Neural cell (in vitro differentiated cells): ENCODE measurements at regions not wholly inside any gene's neighbourhood (a gene's known extent, or its start where the extent isn't known, plus 50 kb on each side); places are given as distances from the start of the nearest gene placed in this dataset.

Source experiments
- CTCF ChIP-seq: fragments of 450-650 bp; IDR thresholded peaks from 2 replicates; pipeline ENCODE4 v1.5.1; 2014; ENCODE audit warnings: antibody characterized with exemption, mild to moderate bottlenecking, moderate library complexity; ENCODE audit not compliant: poor library complexity, severe bottlenecking
- EP300 ChIP-seq: fragments of 450-650 bp; conservative IDR thresholded peaks from 2 replicates; pipeline ENCODE4 v1.6.1; 2014; ENCODE audit warnings: antibody characterized with exemption, mild to moderate bottlenecking, moderate library complexity; ENCODE audit not compliant: poor library complexity, severe bottlenecking
- EZH2 ChIP-seq: fragments of 200-600, 300-800 bp; shearing (Covaris generic), sonication (generic); IDR thresholded peaks from 2 replicates; pipeline ENCODE4 v1.6.1; 2014; ENCODE audit warnings: antibody characterized with exemption, low read length, borderline replicate concordance, mild to moderate bottlenecking; ENCODE audit not compliant: insufficient read depth, poor library complexity, severe bottlenecking
- MXI1 ChIP-seq: fragments of 450-650 bp; conservative IDR thresholded peaks from 2 replicates; pipeline ENCODE4 v1.6.1; 2014; ENCODE audit warnings: antibody characterized with exemption, mild to moderate bottlenecking; ENCODE audit not compliant: poor library complexity, severe bottlenecking
- POLR2AphosphoS5 ChIP-seq: IDR thresholded peaks from 2 replicates; pipeline ENCODE4 v1.6.1; 2012
- RAD21 ChIP-seq: fragments of 450-650 bp; conservative IDR thresholded peaks from 2 replicates; pipeline ENCODE4 v1.6.1; 2014; ENCODE audit warnings: antibody characterized with exemption, mild to moderate bottlenecking, moderate library complexity
- SMC3 ChIP-seq: fragments of 450-650 bp; conservative IDR thresholded peaks from 2 replicates; pipeline ENCODE4 v1.6.1; 2014; ENCODE audit warnings: antibody characterized with exemption, mild to moderate bottlenecking, moderate library complexity; ENCODE audit not compliant: poor library complexity
- TAF1 ChIP-seq: IDR thresholded peaks from 2 replicates; pipeline ENCODE4 v1.6.1; 2012; ENCODE audit warnings: low read depth
- TF ChIP-seq, protein P1 (sequence below): IDR thresholded peaks from 2 replicates; pipeline ENCODE4 v1.6.1; 2012; ENCODE audit warnings: borderline replicate concordance

GRCh38 chr17:5785338-5785737 lies 201.0 kb upstream of the NLRP1 start:
- TF ChIP-seq POLR2AphosphoS5 (no peak), CTCF (no peak), EP300 (no peak), EZH2 (no peak), TAF1 (no peak), SMC3 (no peak), RAD21 (no peak), MXI1 (no peak)
- TF ChIP-seq, protein P1, sequence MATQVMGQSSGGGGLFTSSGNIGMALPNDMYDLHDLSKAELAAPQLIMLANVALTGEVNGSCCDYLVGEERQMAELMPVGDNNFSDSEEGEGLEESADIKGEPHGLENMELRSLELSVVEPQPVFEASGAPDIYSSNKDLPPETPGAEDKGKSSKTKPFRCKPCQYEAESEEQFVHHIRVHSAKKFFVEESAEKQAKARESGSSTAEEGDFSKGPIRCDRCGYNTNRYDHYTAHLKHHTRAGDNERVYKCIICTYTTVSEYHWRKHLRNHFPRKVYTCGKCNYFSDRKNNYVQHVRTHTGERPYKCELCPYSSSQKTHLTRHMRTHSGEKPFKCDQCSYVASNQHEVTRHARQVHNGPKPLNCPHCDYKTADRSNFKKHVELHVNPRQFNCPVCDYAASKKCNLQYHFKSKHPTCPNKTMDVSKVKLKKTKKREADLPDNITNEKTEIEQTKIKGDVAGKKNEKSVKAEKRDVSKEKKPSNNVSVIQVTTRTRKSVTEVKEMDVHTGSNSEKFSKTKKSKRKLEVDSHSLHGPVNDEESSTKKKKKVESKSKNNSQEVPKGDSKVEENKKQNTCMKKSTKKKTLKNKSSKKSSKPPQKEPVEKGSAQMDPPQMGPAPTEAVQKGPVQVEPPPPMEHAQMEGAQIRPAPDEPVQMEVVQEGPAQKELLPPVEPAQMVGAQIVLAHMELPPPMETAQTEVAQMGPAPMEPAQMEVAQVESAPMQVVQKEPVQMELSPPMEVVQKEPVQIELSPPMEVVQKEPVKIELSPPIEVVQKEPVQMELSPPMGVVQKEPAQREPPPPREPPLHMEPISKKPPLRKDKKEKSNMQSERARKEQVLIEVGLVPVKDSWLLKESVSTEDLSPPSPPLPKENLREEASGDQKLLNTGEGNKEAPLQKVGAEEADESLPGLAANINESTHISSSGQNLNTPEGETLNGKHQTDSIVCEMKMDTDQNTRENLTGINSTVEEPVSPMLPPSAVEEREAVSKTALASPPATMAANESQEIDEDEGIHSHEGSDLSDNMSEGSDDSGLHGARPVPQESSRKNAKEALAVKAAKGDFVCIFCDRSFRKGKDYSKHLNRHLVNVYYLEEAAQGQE, result no peak
